ENCODE measurements at regions not wholly inside any gene's neighbourhood (a gene's known extent, or its start where the extent isn't known, plus 50 kb on each side); places are given as distances from the start of the nearest gene placed in this dataset.

DNA sequence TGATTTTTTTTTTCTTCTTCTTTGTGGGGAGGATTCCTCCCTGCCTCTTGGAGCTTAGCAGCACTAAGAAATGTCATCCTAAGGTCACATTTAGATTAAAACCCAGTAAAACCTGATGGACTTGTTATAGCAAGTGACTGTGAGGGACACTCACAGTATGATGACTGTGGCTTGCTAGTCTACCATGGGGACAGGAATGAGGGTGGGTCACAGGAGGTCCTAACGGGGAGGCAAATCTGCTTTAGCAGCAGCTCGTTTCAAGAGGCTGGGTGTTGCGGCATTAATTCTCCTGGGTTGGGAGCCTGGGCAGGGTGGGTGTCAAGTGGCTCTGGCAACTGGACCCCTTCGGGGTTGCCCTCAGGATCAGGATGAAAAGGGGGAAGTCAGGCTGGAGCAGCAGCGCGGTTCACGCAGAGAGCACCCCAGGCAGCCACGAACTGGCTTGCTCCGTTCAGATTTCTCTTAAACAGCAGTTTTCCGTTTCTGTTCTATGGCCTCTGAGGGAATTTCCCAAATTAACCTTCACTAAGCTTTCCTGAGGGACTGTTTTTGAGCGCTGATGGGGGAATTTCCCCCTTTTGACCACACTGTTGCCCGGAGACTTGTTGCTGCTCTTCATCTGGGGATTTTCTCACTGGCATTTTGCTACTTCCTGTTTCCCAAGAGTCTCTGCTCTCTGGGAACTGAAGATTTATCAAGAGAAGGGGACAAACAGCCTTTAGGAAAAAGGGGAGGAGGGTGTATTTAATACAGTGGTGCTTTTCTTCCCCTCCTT, 59.8 kb upstream of the PELI1 start:
- TF ChIP-seq, protein P1, sequence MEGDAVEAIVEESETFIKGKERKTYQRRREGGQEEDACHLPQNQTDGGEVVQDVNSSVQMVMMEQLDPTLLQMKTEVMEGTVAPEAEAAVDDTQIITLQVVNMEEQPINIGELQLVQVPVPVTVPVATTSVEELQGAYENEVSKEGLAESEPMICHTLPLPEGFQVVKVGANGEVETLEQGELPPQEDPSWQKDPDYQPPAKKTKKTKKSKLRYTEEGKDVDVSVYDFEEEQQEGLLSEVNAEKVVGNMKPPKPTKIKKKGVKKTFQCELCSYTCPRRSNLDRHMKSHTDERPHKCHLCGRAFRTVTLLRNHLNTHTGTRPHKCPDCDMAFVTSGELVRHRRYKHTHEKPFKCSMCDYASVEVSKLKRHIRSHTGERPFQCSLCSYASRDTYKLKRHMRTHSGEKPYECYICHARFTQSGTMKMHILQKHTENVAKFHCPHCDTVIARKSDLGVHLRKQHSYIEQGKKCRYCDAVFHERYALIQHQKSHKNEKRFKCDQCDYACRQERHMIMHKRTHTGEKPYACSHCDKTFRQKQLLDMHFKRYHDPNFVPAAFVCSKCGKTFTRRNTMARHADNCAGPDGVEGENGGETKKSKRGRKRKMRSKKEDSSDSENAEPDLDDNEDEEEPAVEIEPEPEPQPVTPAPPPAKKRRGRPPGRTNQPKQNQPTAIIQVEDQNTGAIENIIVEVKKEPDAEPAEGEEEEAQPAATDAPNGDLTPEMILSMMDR (IDR thresholded peaks at IDR 0.05; ENCODE audit: poor library complexity), result no peak
- no peak for TF ChIP-seq EZH2 (IDR thresholded peaks at IDR 0.05; ENCODE audit: borderline replicate concordance)
